GM10266 (cell line): ENCODE measurements at regions not wholly inside any gene's neighbourhood (a gene's known extent, or its start where the extent isn't known, plus 50 kb on each side); places are given as distances from the start of the nearest gene placed in this dataset.

ENCODE experiments used
- DNase-seq: peaks from one replicate; pipeline ENCODE4 v3.0.0; 2012; ENCODE audit errors: extremely low spot score
- CTCF ChIP-seq: IDR thresholded peaks from 2 replicates; pipeline ENCODE4 v1.5.1; 2012; ENCODE audit warnings: mild to moderate bottlenecking, low read depth; ENCODE audit not compliant: control insufficient read depth, insufficient read depth; ENCODE audit errors: missing control alignments

GRCh38 chr3:176583956-176584355 is 613.3 kb downstream of the TBL1XR1 start:
- DNase-seq = no peak
- no peak for TF ChIP-seq CTCF

- no peak for DNase-seq
- TF ChIP-seq CTCF = no peak
Measured at GRCh38 chr3:176581589-176581988, 615.7 kb downstream of the TBL1XR1 start.

- no peak for TF ChIP-seq CTCF
- DNase-seq = no peak
Measured at GRCh38 chr3:176579711-176580185, 617.5 kb downstream of the TBL1XR1 start.

GRCh38 chr3:176578316-176578715 is 619.0 kb downstream of the TBL1XR1 start:
- TF ChIP-seq CTCF = no peak
- DNase-seq = no peak

GRCh38 chr3:176577447-176577846 is 619.8 kb downstream of the TBL1XR1 start:
- no peak for TF ChIP-seq CTCF
- DNase-seq = no peak

GRCh38 chr3:176574786-176575185 is 622.5 kb downstream of the TBL1XR1 start:
- DNase-seq = no peak
- no peak for TF ChIP-seq CTCF

GRCh38 chr3:176571926-176572325 is 625.4 kb downstream of the TBL1XR1 start:
- no peak for TF ChIP-seq CTCF
- no peak for DNase-seq

GRCh38 chr3:176570992-176571391 is 626.3 kb downstream of the TBL1XR1 start:
- DNase-seq = no peak
- TF ChIP-seq CTCF = no peak
